ENCODE measurements at regions not wholly inside any gene's neighbourhood (a gene's known extent, or its start where the extent isn't known, plus 50 kb on each side); places are given as distances from the start of the nearest gene placed in this dataset.
"Not testable (repeated sequence)": the region's sequence is repeated elsewhere in the genome, so short reads cannot be mapped to it uniquely, and the experiment has no call there.

DNA sequence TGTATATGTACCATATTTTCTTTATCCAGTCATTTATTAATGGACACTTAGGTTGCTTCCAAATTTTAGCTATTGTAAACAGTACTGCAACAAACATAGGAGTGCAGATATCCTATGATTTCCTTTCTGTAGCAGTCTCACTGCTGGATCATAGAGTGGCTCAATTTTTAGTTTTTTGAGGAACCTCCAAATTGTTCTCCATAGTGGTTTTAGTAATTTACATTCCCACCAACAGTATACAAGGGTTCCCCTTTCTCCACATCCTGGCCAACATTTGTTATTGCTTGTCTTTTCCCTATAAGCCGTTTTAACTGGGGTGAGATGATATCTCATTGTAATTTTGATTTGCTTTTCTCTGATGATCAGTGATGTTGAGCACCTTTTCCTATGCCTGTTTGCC lies 114.3 kb downstream of the TMEM17 start:
- no peak for DNase-seq
- H3K27ac Mint-ChIP-seq: no peak overlapping the region
- ChIA-PET CTCF (no interaction called here), POLR2A (no interaction called here)
- TF ChIP-seq, protein P1, sequence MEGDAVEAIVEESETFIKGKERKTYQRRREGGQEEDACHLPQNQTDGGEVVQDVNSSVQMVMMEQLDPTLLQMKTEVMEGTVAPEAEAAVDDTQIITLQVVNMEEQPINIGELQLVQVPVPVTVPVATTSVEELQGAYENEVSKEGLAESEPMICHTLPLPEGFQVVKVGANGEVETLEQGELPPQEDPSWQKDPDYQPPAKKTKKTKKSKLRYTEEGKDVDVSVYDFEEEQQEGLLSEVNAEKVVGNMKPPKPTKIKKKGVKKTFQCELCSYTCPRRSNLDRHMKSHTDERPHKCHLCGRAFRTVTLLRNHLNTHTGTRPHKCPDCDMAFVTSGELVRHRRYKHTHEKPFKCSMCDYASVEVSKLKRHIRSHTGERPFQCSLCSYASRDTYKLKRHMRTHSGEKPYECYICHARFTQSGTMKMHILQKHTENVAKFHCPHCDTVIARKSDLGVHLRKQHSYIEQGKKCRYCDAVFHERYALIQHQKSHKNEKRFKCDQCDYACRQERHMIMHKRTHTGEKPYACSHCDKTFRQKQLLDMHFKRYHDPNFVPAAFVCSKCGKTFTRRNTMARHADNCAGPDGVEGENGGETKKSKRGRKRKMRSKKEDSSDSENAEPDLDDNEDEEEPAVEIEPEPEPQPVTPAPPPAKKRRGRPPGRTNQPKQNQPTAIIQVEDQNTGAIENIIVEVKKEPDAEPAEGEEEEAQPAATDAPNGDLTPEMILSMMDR (IDR thresholded peaks at IDR 0.05): no peak
- no peaks in the 10 kb centered on the region for H3K36me3 Mint-ChIP-seq (ENCODE audit: low read depth)
- ATAC-seq: no peak
- H3K4me3 Mint-ChIP-seq: no peak overlapping the region
- intact Hi-C loops (cut with micrococcal nuclease): no loop called here
- no peaks in the 10 kb centered on the region for H3K27me3 Mint-ChIP-seq
- H3K4me1 Mint-ChIP-seq (ENCODE audit: low read depth): no peaks in the 10 kb centered on the region
- peaks cover 3% of the 10 kb centered on the region for H3K9me3 Mint-ChIP-seq

DNA sequence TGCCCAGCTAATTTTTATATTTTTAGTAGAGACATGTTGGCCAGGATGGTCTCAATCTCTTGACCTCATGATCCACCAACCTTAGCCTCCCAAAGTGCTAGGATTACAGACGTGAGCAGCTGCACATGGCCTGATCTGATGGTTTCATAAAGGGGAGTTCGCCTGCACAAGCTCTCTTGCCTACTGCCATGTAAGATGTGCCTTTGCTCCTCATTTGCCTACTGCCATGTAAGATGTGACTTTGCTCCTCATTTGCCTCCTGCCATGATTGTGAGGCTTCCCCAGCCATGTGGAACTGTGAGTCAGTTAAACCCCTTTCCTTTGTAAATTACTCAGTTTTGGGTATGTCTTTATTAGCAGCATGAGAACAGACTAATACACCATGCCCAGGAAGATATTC lies 119.6 kb downstream of the TMEM17 start:
- H3K36me3 Mint-ChIP-seq (ENCODE audit: low read depth); H3K27me3 Mint-ChIP-seq; POLR2A ChIA-PET; H3K4me1 Mint-ChIP-seq (ENCODE audit: low read depth); CTCF ChIA-PET; ATAC-seq; H3K27ac Mint-ChIP-seq; DNase-seq; intact Hi-C loops (cut with micrococcal nuclease); H3K4me3 Mint-ChIP-seq: not testable (repeated sequence)
- peaks cover 12% of the 10 kb centered on the region for H3K9me3 Mint-ChIP-seq

DNA sequence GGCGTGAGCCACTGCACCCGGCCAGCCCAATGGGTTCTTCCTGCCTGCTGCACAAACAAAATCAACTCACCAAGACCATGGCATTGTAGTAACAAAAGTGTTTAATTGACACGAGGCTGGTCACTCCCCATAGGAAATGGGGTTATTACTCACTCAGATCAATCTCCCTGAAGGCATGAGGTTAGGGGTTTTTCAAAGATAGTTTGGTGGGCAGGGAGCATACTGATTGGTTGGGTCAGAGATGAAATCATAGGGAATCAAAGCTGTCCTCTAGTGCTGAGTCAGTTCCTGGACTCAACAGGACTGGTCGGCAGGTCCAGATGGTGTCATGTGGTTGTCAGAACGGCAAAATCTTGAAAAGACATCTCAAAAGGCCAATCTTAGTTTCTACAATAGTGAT lies 122.1 kb downstream of the TMEM17 start:
- H3K9me3 Mint-ChIP-seq: peaks cover 12% of the 10 kb centered on the region
- TF ChIP-seq, protein P1 (IDR thresholded peaks at IDR 0.05): no peak

DNA sequence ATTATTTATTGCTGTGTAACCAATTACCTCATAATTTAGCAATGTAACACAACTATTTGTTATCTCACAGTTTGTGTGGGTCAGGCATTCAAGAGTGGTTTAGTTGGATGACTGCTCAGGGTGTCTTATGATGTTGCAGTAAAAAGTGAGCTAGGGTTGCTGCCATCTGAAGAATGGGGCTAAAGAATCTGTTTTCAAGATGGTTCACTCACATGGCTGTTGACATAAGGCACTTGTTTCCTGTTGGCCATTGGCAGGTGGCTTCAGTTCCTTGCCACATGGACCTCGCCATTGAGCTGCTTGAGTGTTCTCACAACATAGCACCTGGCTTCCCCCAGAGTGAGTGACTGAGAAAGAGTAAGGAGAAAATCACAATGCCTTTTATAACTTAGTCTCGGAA lies 123.2 kb downstream of the TMEM17 start:
- intact Hi-C loops (cut with micrococcal nuclease): no loop called here
- TF ChIP-seq, protein P1 (IDR thresholded peaks at IDR 0.05): no peak
- ATAC-seq (no peak), DNase-seq (no peak)
- Mint-ChIP-seq H3K27ac (no peak overlapping the region), H3K4me1 (ENCODE audit: low read depth) (peaks cover 7% of the 10 kb centered on the region), H3K9me3 (peaks cover 12% of the 10 kb centered on the region), H3K27me3 (no peaks in the 10 kb centered on the region), H3K36me3 (ENCODE audit: low read depth) (peaks cover 2% of the 10 kb centered on the region), H3K4me3 (no peak overlapping the region)
- CTCF ChIA-PET: interaction anchor here (1.4 kb wide), 1 partner anchor 20 kb away, joined by 4 read pairs; no protein-coding TSS in a partner anchor
- POLR2A ChIA-PET: no interaction called here

More for the DNA sequence above, 122.1 kb downstream of the TMEM17 start:
- intact Hi-C loops (cut with micrococcal nuclease): no loop called here
- ATAC-seq (peak; percentile 62), DNase-seq (peak; percentile 17)
- Mint-ChIP-seq H3K36me3 (ENCODE audit: low read depth) (peaks cover 2% of the 10 kb centered on the region), H3K27ac (no peak overlapping the region), H3K27me3 (no peaks in the 10 kb centered on the region), H3K4me3 (no peak overlapping the region), H3K4me1 (ENCODE audit: low read depth) (peaks cover 7% of the 10 kb centered on the region)
- ChIA-PET CTCF (interaction anchor here (1.4 kb wide), 1 partner anchor 19 kb away, joined by 4 read pairs; no protein-coding TSS in a partner anchor), POLR2A (no interaction called here)

DNA sequence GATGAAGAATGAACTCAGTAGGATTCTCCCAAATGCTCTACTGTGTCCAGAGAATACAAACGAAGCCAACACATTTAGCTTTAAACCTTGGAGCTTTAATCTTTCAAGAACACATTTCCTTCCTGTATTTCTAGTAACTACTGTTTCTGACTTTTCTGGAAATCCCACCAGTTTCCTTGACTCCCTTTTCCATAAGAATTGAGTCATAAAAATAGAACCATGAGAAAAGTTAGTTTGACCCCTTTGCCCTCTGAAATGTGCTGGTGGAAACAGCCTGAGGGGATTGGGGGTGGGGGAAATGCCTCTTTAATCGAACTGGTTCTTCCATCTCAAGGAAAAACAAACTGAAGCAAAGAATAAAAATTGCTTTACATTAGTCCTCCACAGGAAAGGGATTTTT lies 123.9 kb downstream of the TMEM17 start:
- H3K4me3 Mint-ChIP-seq: no peak overlapping the region
- H3K4me1 Mint-ChIP-seq (ENCODE audit: low read depth): peaks cover 7% of the 10 kb centered on the region
- peaks cover 2% of the 10 kb centered on the region for H3K36me3 Mint-ChIP-seq (ENCODE audit: low read depth)
- peaks cover 11% of the 10 kb centered on the region for H3K9me3 Mint-ChIP-seq
- intact Hi-C loops (cut with micrococcal nuclease): no loop called here
- CTCF ChIA-PET: no interaction called here
- no peak for DNase-seq
- ATAC-seq: no peak
- POLR2A ChIA-PET: no interaction called here
- TF ChIP-seq, protein P1 (IDR thresholded peaks at IDR 0.05): no peak
- no peak overlapping the region for H3K27ac Mint-ChIP-seq
- no peaks in the 10 kb centered on the region for H3K27me3 Mint-ChIP-seq

DNA sequence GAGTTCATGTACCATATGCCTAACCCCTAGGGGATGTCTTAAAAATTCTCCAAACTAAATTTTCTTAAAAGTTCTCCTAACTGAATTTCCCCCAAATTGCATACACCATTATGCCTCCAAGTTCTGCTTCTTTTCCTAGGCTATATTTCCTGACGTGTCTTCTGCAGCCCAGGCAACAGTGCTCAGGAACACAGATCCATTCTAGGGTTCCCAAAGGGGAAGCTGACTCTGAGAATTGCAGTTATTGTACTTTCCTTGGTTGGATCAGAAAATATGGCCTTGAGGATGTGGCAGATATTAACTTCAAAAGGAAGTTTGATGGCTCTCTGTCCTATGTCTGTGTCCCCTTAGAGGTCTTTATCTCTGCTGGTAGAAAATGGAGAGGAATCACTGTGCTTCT lies 124.3 kb downstream of the TMEM17 start:
- intact Hi-C loops (cut with micrococcal nuclease): no loop called here
- ChIA-PET CTCF (no interaction called here), POLR2A (no interaction called here)
- TF ChIP-seq, protein P1 (IDR thresholded peaks at IDR 0.05): no peak
- no peak for ATAC-seq
- no peak overlapping the region for H3K27ac Mint-ChIP-seq
- H3K4me1 Mint-ChIP-seq (ENCODE audit: low read depth): peaks cover 7% of the 10 kb centered on the region
- peaks cover 2% of the 10 kb centered on the region for H3K36me3 Mint-ChIP-seq (ENCODE audit: low read depth)
- no peak overlapping the region for H3K4me3 Mint-ChIP-seq
- DNase-seq: no peak
- H3K9me3 Mint-ChIP-seq: peaks cover 9% of the 10 kb centered on the region
- H3K27me3 Mint-ChIP-seq: no peaks in the 10 kb centered on the region
